Uterus (tissue), 2 donors: ENCODE measurements at regions not wholly inside any gene's neighbourhood (a gene's known extent, or its start where the extent isn't known, plus 50 kb on each side); places are given as distances from the start of the nearest gene placed in this dataset.

Source experiments
- POLR2A ChIP-seq, 2 donors: fragments of 450-650 bp; IDR thresholded peaks; one replicate each; pipeline ENCODE4 v1.6.1; 2016; ENCODE audit warnings: antibody characterized with exemption in 2 of 2, mild to moderate bottlenecking in 1 of 2, moderate library complexity in 1 of 2
- TF ChIP-seq, protein P1 (sequence below), 4 experiments: fragments of 200-600 bp in 2 of 4; fragments of 450-650 bp in 2 of 4; sonication (generic) in 2 of 4; IDR thresholded peaks; one replicate each; pipeline ENCODE4 v1.5.1; 2016 to 2019; ENCODE audit warnings: antibody characterized with exemption in 4 of 4, mild to moderate bottlenecking in 2 of 4, moderate library complexity in 1 of 4

DNA sequence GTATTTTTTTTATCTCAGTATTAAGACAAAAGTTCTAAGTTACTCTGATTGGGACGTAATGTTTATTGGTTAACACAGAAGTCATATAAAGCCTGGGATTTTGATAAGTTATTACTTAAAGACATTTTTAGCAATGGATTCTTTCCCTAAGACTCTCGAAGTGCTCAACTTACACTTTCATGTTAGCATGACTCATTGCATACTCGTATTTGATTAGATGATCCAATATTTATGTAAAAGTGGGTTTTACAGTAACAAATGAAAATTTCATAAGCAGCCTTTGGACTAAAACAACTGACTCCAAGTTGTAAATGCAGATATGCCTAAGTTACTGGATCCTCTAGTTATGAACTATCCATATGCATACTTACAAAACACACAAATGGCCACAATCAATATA is 567.7 kb upstream of the NUDT12 start:
- TF ChIP-seq POLR2A (IDR thresholded peaks at IDR 0.05) = no peak
- TF ChIP-seq, protein P1, sequence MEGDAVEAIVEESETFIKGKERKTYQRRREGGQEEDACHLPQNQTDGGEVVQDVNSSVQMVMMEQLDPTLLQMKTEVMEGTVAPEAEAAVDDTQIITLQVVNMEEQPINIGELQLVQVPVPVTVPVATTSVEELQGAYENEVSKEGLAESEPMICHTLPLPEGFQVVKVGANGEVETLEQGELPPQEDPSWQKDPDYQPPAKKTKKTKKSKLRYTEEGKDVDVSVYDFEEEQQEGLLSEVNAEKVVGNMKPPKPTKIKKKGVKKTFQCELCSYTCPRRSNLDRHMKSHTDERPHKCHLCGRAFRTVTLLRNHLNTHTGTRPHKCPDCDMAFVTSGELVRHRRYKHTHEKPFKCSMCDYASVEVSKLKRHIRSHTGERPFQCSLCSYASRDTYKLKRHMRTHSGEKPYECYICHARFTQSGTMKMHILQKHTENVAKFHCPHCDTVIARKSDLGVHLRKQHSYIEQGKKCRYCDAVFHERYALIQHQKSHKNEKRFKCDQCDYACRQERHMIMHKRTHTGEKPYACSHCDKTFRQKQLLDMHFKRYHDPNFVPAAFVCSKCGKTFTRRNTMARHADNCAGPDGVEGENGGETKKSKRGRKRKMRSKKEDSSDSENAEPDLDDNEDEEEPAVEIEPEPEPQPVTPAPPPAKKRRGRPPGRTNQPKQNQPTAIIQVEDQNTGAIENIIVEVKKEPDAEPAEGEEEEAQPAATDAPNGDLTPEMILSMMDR (IDR thresholded peaks at IDR 0.05) = no peak
